GM10266 (cell line): ENCODE measurements at regions not wholly inside any gene's neighbourhood (a gene's known extent, or its start where the extent isn't known, plus 50 kb on each side); places are given as distances from the start of the nearest gene placed in this dataset.
A peak's percentile ranks its signal among the peaks of the same experiment; 100 is the strongest.

Experiments
- DNase-seq: peaks from one replicate; pipeline ENCODE4 v3.0.0; 2012; ENCODE audit errors: extremely low spot score
- TF ChIP-seq, protein P1 (sequence below): IDR thresholded peaks from 2 replicates; pipeline ENCODE4 v1.5.1; 2012; ENCODE audit warnings: mild to moderate bottlenecking, low read depth; ENCODE audit not compliant: control insufficient read depth, insufficient read depth; ENCODE audit errors: missing control alignments

DNA sequence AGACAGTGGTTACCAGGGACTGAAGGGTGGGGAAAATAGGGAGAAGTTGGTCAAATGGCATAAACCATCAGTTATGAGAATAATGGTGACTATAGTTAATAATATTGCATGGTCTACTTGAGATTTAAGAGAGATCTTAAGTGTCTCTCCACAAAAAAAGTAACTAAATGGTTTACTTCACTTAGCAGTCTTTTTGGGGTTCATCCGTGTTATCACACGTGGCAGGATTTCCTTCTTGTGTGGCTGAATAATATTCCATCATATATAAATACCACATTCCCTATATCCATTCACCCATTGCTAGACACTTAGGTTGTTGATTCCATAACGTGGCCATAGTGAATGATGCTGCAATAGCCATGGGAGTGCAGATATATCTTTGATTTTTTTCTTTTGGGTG, 967.0 kb downstream of the UQCRFS1 start:
- DNase-seq = no peak
- TF ChIP-seq, protein P1, sequence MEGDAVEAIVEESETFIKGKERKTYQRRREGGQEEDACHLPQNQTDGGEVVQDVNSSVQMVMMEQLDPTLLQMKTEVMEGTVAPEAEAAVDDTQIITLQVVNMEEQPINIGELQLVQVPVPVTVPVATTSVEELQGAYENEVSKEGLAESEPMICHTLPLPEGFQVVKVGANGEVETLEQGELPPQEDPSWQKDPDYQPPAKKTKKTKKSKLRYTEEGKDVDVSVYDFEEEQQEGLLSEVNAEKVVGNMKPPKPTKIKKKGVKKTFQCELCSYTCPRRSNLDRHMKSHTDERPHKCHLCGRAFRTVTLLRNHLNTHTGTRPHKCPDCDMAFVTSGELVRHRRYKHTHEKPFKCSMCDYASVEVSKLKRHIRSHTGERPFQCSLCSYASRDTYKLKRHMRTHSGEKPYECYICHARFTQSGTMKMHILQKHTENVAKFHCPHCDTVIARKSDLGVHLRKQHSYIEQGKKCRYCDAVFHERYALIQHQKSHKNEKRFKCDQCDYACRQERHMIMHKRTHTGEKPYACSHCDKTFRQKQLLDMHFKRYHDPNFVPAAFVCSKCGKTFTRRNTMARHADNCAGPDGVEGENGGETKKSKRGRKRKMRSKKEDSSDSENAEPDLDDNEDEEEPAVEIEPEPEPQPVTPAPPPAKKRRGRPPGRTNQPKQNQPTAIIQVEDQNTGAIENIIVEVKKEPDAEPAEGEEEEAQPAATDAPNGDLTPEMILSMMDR = no peak

DNA sequence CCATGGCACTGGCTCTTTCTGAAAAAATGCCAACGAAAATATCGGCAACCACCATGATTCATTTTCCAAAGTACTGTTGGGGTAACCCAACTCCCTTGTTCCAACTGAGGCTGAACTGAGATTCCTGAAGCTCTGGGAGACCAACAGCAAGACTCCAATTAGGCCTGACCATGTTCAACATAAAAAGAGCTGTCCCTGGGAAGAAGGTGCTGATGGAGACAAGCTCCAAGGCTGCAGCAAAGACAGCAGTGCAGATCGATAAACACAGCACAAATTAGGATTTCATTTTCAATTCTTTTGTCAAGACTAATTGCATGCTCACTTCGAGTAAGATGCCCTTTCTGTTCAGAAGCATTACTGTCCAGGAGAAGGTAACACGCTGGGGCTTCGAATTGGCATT, 968.0 kb downstream of the UQCRFS1 start:
- TF ChIP-seq, protein P1 = no peak
- DNase-seq = no peak

DNA sequence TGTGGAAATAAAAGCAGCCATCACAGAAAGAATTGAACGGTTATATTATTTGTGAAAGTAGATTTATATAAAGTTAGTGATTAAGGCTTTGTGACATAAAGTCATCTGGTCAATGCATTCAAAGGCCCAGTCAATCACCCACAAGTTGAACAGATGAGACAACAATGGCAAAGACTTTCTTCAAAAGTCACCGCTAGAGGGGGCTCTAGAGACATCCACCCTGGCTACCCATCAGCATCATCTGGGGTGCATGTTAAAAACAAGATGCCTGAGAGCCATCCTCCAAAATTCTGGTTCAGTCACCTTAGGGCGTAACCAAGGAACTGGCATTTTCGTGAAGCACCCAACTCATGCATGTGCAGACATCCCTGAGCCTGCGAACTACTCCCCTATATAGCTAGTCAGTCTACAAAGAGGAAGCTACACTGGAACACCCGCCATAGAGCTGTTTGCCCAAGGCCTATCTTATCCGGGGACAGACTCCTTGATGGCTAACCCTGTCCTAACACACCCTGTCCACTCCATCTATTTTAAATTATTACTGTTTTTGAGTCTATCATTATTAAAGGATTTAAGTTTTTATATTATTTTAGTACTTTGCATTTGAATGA, 970.5 kb downstream of the UQCRFS1 start:
- TF ChIP-seq, protein P1 = peak; percentile 15
- DNase-seq = peak; percentile 34

DNA sequence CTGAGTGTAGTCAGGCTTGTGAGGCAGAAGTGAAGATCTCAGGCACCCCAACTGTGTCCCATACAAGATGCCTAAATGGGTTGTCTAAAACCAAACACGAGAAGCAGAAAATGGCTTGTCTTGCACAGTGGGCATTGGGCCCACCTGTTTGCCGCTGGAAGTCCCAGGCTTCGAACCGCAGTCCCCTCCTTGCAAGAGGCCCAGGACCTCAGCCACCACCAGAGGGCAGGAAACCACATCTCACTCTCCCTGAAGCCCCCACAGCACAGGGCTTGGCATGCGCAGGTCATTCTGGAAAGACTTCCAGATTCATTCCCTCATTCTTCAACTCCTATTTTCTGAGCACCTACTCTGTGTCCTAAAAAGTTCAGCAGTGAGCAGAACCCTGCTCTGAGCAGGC, 973.7 kb downstream of the UQCRFS1 start:
- TF ChIP-seq, protein P1 = no peak
- DNase-seq = no peak

DNA sequence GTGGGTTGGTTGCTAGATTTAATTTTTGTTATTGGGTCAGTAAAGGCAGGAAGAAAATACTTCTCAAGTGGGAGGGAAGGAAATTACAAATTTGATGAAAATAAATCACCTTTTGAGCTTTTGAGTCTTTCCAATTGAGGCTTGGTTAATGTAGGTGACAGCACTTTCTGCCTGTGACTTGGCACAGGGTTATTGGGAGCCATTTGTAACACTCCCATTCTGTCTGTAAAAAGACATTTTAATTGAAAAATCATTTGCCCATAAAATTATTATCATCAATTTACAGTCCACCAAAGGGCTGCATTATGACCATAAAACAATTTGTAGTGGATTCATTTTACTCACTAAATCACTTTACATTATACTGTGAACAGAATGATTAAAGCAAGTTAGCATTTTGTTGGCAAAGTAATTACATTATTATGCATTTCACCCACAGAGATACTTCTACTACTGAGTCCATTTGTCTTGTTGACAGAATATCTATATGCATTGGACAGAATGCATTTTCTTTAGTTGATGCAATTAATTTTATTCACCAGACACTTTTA, 974.6 kb downstream of the UQCRFS1 start:
- TF ChIP-seq, protein P1 = no peak
- DNase-seq = no peak

DNA sequence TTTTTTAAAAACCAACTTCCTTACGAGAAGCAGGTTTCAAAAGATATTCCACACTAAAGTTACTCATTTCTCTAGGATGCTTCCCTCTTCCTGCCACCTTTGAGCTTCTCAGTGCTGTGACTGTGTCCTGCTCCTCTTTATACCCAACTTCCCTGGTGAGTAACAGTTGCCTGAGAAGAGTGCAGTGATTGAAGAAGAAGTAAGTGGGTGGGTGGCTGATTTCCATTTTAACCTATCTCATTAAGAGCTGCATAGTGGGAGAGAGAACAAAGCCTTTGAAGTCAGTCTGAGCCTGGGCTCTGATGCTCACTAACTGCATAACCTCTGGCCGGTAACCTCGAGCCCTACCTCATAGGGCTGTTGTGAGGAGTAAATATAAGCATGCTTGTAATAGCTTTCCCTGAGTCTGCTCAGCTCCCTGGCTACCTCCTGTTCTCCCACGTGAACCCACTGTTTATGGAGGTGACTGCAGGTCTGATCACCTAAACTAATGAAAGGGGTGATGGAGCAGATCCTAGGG, 977.3 kb downstream of the UQCRFS1 start:
- TF ChIP-seq, protein P1 = no peak
- DNase-seq = no peak

DNA sequence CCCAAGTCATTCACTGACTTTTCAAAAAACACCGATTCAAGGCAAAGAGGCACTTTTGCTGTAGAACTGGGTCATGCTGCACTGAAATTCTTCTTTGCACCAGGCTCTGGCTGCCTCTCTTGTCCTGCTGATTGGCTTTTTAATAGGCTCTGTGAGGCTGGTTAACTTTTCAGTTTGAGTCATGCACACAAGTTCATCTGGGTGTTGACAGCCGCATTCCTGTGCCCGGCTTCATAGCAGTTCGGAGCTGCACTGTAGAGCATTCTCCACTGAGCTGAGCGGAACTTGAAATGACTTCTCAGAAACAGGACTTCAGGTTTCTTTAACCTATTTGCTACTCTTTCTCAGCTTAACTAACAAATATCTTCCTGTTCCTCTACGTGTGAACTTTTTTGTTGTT, 978.3 kb downstream of the UQCRFS1 start:
- TF ChIP-seq, protein P1 = no peak
- DNase-seq = no peak
